ENCODE measurements at regions not wholly inside any gene's neighbourhood (a gene's known extent, or its start where the extent isn't known, plus 50 kb on each side); places are given as distances from the start of the nearest gene placed in this dataset.

GRCh38 chr9:86854898-86855523 lies 92.3 kb downstream of the GAS1 start:
- DNase-seq (ENCODE audit: low read depth) = peak; percentile 67
- TF ChIP-seq CTCF (IDR thresholded peaks at IDR 0.05; ENCODE audit: control insufficient read depth, insufficient read depth, low read depth, low read length, missing control alignments) = no peak
- H3K4me3 ChIP-seq (ENCODE audit: control insufficient read depth, low read depth, low read length) = no peak overlapping the region

GRCh38 chr9:86846656-86847055 lies 100.7 kb downstream of the GAS1 start:
- H3K4me3 ChIP-seq (ENCODE audit: control insufficient read depth, low read depth, low read length) = no peak overlapping the region
- no peak for TF ChIP-seq CTCF (IDR thresholded peaks at IDR 0.05; ENCODE audit: control insufficient read depth, insufficient read depth, low read depth, low read length, missing control alignments)
- DNase-seq (ENCODE audit: low read depth) = no peak

- no peak for TF ChIP-seq CTCF (IDR thresholded peaks at IDR 0.05; ENCODE audit: control insufficient read depth, insufficient read depth, low read depth, low read length, missing control alignments)
- H3K4me3 ChIP-seq (ENCODE audit: control insufficient read depth, low read depth, low read length) = no peak overlapping the region
- no peak for DNase-seq (ENCODE audit: low read depth)
Observed at GRCh38 chr9:86843206-86843605, 104.1 kb downstream of the GAS1 start.

- no peak for TF ChIP-seq CTCF (IDR thresholded peaks at IDR 0.05; ENCODE audit: control insufficient read depth, insufficient read depth, low read depth, low read length, missing control alignments)
- H3K4me3 ChIP-seq (ENCODE audit: control insufficient read depth, low read depth, low read length) = no peak overlapping the region
Observed at GRCh38 chr9:86842573-86842972, 104.7 kb downstream of the GAS1 start.

GRCh38 chr9:86839522-86839921 lies 107.8 kb downstream of the GAS1 start:
- DNase-seq (ENCODE audit: low read depth) = no peak
- no peak for TF ChIP-seq CTCF (IDR thresholded peaks at IDR 0.05; ENCODE audit: control insufficient read depth, insufficient read depth, low read depth, low read length, missing control alignments)
- no peak overlapping the region for H3K4me3 ChIP-seq (ENCODE audit: control insufficient read depth, low read depth, low read length)

More at GRCh38 chr9:86842573-86842972, 104.7 kb downstream of the GAS1 start:
- peak; percentile 3 for DNase-seq (ENCODE audit: low read depth)

- H3K4me3 ChIP-seq (ENCODE audit: control insufficient read depth, low read depth, low read length) = no peak overlapping the region
- no peak for TF ChIP-seq CTCF (IDR thresholded peaks at IDR 0.05; ENCODE audit: control insufficient read depth, insufficient read depth, low read depth, low read length, missing control alignments)
- DNase-seq (ENCODE audit: low read depth) = no peak
Observed at GRCh38 chr9:86838519-86839497, 108.5 kb downstream of the GAS1 start.

All from AG09309 (cell line).